IMR-90 (cell line): ENCODE measurements at regions not wholly inside any gene's neighbourhood (a gene's known extent, or its start where the extent isn't known, plus 50 kb on each side); places are given as distances from the start of the nearest gene placed in this dataset.

Source experiments
- CHD1 ChIP-seq: IDR thresholded peaks from 2 replicates; pipeline ENCODE4 v1.6.1; 2012; ENCODE audit warnings: low read depth, low read length, improper control_type of control experiment
- ELK1 ChIP-seq: fragments of 150-350 bp; IDR thresholded peaks from 2 replicates; pipeline ENCODE4 v1.6.1; 2016; ENCODE audit warnings: low read depth, mild to moderate bottlenecking, low read length, moderate library complexity, borderline replicate concordance
- FOS ChIP-seq: fragments of 150-350 bp; IDR thresholded peaks from 2 replicates; pipeline ENCODE4 v1.6.1; 2016; ENCODE audit warnings: low read depth, low read length
- MAFK ChIP-seq: IDR thresholded peaks from 2 replicates; pipeline ENCODE4 v1.6.1; 2012; ENCODE audit warnings: low read depth, low read length, improper control_type of control experiment
- MAZ ChIP-seq: IDR thresholded peaks from 2 replicates; pipeline ENCODE4 v1.6.1; 2012; ENCODE audit warnings: low read depth, mild to moderate bottlenecking, low read length, improper control_type of control experiment, moderate library complexity, borderline replicate concordance
- MXI1 ChIP-seq: IDR thresholded peaks from 2 replicates; pipeline ENCODE4 v1.6.1; 2012; ENCODE audit warnings: low read depth, mild to moderate bottlenecking, low read length, moderate library complexity, borderline replicate concordance
- POLR2A ChIP-seq: IDR thresholded peaks from 2 replicates; pipeline ENCODE4 v1.6.1; 2012; ENCODE audit warnings: mild to moderate bottlenecking, low read depth, low read length
- RAD21 ChIP-seq: IDR thresholded peaks from 2 replicates; pipeline ENCODE4 v1.6.1; 2012; ENCODE audit warnings: low read length, improper control_type of control experiment
- RCOR1 ChIP-seq: IDR thresholded peaks from 2 replicates; pipeline ENCODE4 v1.6.1; 2012; ENCODE audit warnings: mild to moderate bottlenecking, low read length, improper control_type of control experiment; ENCODE audit not compliant: insufficient replicate concordance
- RFX5 ChIP-seq: IDR thresholded peaks from 2 replicates; pipeline ENCODE4 v1.8.0; 2012; ENCODE audit warnings: low read depth, mild to moderate bottlenecking, low read length, moderate library complexity
- TF ChIP-seq, protein P1 (sequence below): conservative IDR thresholded peaks from 2 replicates; pipeline ENCODE4 v1.5.1; 2012; ENCODE audit warnings: mild to moderate bottlenecking, low read depth, low read length, improper control_type of control experiment
- TF ChIP-seq, protein P2 (sequence below): fragments of 150-350 bp; IDR thresholded peaks from 2 replicates; pipeline ENCODE4 v1.6.1; 2017; ENCODE audit warnings: mild to moderate bottlenecking, antibody characterized with exemption, low read length, low read depth

- TF ChIP-seq, protein P1, sequence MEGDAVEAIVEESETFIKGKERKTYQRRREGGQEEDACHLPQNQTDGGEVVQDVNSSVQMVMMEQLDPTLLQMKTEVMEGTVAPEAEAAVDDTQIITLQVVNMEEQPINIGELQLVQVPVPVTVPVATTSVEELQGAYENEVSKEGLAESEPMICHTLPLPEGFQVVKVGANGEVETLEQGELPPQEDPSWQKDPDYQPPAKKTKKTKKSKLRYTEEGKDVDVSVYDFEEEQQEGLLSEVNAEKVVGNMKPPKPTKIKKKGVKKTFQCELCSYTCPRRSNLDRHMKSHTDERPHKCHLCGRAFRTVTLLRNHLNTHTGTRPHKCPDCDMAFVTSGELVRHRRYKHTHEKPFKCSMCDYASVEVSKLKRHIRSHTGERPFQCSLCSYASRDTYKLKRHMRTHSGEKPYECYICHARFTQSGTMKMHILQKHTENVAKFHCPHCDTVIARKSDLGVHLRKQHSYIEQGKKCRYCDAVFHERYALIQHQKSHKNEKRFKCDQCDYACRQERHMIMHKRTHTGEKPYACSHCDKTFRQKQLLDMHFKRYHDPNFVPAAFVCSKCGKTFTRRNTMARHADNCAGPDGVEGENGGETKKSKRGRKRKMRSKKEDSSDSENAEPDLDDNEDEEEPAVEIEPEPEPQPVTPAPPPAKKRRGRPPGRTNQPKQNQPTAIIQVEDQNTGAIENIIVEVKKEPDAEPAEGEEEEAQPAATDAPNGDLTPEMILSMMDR: no peak
- TF ChIP-seq FOS: no peak
- TF ChIP-seq POLR2A: no peak
- no peak for TF ChIP-seq CHD1
- TF ChIP-seq ELK1: no peak
- TF ChIP-seq RFX5: no peak
- no peak for TF ChIP-seq MAZ
- TF ChIP-seq MAFK: no peak
- TF ChIP-seq, protein P2, sequence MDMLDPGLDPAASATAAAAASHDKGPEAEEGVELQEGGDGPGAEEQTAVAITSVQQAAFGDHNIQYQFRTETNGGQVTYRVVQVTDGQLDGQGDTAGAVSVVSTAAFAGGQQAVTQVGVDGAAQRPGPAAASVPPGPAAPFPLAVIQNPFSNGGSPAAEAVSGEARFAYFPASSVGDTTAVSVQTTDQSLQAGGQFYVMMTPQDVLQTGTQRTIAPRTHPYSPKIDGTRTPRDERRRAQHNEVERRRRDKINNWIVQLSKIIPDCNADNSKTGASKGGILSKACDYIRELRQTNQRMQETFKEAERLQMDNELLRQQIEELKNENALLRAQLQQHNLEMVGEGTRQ: no peak
- TF ChIP-seq RCOR1: no peak
- no peak for TF ChIP-seq MXI1
- no peak for TF ChIP-seq RAD21
Measured at GRCh38 chr6:14887986-14888574, 357.8 kb upstream of the JARID2 start.
